Activated effector memory CD4-positive, alpha-beta T cell treated with Interleukin-2 at 50 U/mL for 16 hours (primary cell): ENCODE measurements at regions not wholly inside any gene's neighbourhood (a gene's known extent, or its start where the extent isn't known, plus 50 kb on each side); places are given as distances from the start of the nearest gene placed in this dataset.
A peak's percentile ranks its signal among the peaks of the same experiment; 100 is the strongest.
"Not testable (repeated sequence)": the region's sequence is repeated elsewhere in the genome, so short reads cannot be mapped to it uniquely, and the experiment has no call there.

Source experiments
- DNase-seq: peaks from one replicate; pipeline ENCODE4 v3.0.0-alpha.2; 2020

DNA sequence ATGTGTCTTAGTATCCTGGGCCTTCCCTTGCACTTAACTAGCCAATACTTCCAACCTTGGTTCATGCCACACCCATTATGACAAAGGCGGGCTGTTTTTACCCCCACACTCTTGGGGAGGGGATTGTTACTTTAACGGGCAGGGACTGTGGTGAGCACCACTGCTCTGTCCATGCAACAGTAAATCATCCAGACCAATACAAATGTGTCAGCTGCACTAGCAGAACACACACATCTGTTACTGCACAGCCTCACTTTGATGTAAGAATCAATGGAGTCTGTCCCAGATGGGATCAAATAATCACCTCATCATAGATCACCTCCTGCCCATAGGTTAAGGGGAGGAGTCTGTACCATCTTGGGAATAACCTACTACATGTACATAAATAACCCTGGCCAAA lies 58.1 kb downstream of the NPAP1 start:
- no peak for DNase-seq

DNA sequence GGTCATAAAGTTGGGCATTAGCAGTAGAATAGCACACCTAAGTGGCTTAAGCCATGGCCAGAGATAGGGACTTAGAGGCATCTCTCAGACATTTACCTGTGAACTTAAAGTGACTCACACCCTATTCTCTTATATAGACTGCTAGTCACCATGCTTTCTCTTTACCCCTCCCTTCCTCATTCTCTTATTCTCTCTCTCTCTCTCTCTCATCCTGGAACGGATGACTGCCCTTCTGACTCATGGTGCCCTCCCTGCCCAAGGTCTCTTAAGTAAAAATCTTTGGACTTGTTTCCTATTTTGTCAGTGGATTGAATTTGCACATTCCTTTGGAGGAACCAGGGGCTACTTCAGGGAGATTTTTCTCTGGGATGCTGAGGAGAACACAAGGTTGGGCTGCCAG lies 58.8 kb downstream of the NPAP1 start:
- no peak for DNase-seq

DNA sequence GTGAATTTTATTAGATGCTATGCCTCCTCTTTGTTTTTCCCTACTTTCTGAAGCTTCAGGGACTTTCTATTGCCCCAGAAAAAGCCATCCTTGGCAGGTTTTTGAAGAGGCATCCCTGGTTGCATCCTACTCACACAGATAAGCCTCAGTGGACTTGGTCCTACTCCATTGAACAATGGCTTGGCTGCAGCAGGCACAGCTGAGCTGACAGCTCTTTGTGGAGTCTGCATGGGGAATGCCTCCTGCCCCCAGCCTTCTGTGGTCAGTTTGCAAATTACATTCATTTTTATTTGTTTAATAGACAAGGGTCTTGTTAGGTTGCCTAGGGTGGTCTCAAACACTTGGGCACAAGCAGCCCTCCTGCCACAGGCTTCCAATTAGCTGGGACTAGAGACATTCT lies 69.7 kb downstream of the NPAP1 start:
- no peak for DNase-seq

DNA sequence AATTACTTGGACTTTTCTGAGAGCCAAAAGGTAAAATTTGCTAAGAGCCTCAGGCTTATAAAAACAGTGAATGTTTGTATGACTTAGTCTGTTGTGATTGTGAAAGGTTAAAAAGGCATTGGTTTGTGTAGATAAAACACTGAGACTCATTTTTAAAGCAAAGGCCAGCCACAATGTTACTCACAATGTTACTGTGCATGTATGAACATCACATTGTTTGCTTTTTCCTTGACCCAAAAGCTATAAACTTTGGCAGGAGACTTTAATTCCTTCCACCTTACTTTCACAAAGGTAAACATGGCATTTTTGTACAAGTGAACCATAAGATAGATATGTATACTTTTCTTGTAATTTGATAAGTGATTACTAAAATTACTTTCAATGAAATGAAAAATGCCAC lies 70.5 kb downstream of the NPAP1 start:
- no peak for DNase-seq

DNA sequence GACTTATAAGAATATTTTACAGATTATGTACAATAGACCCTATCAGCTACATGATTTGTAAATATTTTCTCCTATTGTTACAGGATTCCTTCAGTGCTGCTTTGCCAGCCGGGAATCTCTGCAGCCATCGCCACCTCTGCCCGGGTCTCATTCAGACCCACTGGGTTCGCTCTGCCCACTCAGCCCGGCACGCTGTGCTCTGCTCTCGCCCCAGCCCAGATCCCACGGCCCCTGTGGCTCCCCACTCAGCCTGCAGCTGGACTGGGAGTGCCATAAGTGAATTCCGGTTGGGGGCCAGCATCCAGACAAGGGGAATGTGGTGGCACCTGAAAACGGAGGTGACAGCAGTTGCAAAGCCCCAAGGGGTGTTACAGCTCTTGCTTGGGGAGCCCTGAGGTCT lies 71.8 kb downstream of the NPAP1 start:
- no peak for DNase-seq

DNA sequence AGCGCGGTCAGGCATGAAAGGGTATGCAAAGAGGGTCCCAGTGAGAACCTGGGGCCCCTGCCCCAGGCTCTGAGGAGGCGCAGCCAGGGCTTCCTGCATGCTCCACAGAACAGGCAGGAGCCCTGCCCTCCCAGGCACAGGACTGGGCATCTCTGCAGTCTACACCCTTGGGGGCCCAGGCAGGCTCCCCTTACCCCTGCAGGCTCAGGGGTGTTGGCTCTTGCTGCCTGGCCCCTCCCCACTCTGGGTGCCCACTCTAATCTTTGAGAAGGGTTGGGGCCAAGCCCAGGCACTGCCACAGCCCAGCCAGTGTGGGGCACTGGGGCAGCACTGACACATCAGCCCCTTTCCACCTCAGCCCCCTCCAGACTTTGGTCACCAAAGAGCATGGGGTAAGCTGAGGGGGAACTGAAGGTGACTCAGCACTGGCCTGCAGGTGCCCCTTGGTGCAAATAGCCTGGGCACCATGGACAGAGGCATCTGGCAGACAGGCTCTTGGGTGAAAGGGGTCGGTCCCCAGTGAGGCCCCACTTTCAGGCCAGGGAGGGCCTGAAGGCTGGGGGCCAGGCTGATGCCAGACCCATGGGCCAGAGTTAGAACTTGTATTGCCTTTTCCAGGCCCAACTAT lies 73.4 kb downstream of the NPAP1 start:
- DNase-seq, result no peak

DNA sequence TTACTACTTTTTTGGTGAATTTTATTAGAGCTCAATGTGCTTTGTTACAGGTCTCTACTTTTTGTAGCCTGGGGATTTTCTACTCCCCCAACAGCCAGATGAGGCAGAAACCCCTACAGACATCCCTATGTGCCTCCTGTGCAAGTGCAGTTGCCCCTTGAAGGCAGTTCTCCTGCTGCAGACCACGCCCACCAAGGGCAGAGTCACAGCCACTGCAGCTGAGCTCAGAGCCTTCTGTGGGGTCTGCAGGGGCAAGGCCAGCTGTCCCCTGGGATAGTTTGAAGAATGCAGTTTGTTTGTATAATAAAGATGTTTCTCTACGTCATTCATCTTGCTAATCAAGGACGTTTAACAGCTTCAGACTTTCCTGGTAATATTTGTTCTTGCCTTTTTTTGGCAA lies 76.8 kb downstream of the NPAP1 start:
- no peak for DNase-seq

DNA sequence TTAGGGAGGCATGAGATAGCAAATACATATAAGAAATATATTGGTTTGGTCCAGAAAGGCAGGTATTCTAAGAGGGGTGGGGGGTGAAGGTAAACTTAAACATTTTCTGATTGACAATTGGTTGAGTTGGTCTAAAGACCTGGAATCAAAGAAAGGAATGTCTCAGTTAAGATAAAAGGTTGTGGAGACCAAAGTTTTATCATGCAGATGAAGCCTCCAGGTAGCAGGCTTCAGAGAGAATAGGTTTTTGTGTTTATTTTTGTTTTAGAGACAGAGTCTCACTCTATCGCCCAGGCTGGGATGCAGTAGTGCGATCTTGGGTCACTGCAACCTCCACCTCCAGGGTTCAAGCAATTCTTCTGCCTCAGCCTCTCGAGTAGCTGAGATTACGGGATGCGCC lies 80.5 kb downstream of the NPAP1 start:
- no peak for DNase-seq

DNA sequence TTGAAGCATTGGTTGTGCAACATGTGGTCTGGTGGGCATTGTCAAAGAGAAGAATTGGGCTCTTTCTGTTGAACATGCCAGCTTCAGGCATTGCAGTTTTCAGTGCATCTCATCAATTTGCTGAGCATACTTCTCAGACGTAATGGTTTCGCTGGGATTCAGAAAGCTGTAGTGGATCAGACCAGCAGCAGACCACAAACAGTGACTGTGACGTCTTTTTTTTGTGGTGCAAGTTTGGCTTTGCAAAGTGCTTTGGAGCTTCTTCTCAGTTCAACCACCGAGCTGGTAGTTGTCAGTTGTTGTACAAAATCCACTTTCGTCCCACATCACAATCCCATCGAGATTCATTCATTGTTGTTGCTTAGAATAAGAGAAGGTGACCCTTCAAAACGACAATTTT lies 84.5 kb downstream of the NPAP1 start:
- no peak for DNase-seq

DNA sequence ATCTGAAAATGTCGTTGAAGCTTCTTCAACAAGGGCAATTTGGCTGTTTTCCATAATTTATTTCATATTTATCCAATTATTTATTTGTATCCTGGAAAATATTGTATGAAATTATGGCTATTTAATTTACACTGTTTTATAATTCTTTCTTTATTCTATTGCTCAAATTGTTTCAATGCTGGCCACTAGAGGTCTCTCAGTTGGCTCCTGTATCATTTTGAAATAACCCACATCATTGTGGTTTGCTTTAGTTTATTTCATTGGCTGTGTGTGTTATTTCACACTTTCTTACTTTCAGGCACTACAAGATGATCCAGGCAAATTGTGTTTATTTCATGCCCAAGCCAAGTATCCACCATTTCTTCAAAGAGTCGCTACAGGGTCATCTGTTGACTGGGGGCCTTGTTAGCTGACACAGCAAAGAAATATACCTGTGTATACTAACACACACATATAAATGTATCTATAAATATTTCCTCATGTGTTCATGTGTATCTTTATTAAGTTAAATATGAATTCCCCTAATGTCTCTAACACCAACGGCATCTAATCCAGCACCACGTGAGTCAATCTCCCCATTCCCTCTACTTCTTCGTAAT lies 86.2 kb downstream of the NPAP1 start:
- no peak for DNase-seq

DNA sequence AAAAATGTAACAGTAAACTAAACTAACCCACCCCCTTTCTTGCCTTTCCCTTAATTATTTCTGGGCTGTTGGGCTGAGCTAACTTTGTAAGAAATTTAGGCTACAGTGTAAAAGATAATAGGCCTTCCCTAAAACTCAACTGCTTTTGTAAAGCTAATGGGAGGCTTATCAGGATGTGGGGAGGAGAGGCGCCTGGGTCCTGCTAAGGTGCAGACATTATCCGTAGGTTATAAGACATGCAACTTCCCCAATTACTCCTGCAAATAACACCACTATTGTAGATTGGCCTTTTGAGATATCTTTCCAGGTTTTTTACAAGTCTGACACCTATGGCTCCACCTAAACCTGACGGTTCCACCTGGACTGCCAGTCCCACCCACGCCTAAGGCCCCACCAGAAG lies 88.3 kb downstream of the NPAP1 start:
- DNase-seq, result no peak

DNA sequence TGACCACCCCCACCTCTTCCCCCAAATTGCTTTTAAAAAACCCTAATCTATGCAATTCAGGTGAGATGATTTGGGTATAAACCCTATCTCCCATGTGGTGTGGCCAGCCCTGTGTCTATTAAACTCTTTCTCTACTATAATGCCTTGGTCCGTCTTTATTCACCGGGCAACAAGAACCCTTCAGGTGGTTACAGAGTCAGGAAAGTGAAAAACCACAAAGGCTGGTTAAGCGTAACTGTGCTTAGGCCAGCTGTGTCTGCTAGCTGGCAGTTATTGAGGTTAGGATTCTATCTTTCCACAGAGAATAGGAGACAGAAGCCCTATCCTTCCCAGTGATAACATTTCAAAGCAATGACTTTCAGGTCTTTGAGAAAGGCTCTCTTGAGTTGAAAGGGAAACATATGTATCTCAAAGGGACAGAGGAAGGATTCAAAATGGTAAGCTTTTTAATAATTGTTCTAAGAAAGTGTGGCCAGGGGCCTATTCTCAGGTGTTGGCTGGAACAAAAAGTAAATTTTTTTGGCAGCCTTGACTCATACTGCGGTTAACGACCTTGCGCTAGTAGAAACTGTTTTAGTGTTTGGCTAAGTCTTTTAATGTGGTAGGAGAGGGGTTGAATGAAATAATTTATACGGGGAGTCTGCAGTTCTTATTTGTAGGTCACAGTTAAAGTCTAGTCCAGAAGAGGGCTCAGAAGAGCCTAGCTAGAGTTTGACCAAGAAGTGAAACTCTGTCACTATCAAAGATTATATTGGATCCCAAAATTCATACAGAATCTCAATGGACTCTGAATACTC lies 89.0 kb downstream of the NPAP1 start:
- DNase-seq, result no peak

DNA sequence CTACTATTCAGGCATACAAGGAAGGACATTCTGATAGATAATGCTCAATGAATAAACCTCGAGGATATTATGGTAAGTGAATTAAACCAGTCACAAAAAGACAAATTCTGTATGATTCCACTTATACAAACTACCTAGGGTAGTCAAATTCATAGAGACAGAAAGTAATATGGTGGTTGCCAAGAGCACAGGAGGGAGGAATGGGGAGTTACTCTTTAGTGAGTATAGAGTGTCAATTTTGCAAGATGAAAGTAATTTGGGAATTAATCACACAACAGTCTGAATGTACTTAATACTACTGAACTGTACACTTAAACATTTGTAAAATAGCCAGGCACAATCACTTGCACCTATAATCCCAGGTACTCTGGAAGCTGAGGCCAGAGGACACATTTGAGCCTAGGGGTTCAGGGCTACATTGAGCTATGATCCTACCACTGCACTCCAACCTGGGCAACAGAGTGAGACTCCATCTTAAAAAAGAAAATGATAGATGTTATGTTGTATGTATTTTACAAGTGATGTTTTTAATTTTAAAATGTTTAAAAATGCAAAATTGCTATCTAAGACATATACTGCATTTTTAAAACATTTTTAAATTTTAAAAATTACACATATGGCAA lies 91.0 kb downstream of the NPAP1 start:
- DNase-seq, result no peak

DNA sequence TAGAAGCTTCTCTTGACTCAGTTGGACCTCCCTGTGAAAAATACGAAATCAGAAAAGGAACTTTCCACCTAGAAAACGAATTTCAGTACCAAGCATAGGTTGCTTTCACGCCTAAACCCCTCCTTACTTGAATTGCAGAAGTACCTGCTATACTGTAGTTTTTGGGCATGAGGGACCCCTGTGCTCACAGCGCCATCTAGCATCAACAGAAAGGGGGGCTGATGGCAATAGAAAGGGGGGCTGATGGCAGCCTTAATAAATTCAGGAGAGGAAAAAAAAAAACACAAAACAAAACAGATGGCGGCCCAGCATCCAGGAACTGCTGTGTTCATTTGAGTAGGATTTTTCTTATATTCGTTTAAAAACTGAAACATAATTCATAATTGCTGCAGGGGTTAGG lies 96.7 kb downstream of the NPAP1 start:
- no peak for DNase-seq

DNA sequence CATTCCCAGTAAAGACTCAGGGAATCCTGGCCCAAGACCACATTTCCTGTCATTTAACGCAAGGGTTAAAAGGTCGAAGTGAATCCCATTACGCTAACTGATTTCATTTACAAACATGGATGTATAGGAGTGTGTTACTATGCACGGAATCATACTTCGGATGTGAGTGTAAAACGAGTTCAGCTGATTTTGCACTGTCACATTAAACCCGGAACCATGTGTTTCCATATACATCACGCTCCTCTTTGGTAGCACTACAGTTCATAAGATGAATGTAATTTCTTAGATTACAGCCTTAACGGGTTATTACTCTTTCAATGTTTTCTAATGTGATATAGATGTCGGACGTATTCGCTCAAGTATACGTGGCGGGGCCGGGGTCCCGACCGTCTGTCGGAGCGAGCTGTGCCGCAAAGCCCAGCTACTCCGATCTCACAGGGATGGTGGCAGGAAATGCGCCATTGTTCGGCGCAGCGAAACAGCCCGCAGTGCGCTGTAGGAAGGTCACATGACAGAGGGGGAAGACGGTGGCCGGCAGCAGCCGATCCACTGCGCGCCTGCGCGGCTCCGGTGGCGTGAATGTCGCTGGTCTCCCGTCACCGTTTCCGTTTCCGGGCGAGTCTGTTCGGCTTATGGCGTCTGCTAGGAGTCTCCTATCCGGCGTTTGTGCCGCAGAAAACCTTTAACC lies 97.3 kb downstream of the NPAP1 start:
- peak; percentile 15 for DNase-seq

DNA sequence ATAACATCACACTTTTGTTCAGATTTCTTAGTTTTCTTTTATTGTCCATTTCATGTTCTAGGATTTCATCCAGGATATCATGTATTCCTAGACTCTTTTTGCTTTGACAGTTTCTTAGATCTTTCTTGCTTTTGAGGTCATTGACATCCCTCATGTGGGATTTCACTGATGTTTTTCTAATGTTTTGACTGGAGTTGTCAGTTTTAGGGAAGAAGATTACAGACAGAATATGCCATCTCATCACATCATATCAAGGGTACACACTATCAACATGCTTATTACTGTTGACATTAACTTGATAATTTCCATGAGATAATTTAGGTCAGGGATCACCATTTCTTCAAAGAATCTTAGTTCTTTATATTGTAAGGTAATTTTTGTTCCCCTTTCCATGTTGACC lies 101.7 kb downstream of the NPAP1 start:
- DNase-seq, result no peak

DNA sequence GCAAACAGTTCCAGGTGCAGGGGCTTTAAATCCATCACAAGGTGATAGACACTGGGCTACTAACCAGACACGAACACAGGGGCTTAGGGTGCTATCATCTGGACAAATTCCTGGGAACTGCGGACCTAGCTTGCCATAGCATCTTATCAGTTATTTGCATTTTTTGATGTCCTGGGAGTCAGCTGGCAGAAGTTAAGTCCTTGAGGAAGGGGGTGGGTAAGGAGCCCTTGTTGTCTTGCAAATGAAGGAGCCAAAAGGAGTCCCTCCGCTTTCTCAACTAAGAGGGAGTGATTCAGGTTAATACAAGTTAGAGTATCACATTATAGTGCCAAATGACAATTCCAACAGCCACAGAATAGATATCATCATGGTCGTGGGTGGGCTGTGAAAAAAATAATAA lies 108.9 kb downstream of the NPAP1 start:
- DNase-seq, result no peak

DNA sequence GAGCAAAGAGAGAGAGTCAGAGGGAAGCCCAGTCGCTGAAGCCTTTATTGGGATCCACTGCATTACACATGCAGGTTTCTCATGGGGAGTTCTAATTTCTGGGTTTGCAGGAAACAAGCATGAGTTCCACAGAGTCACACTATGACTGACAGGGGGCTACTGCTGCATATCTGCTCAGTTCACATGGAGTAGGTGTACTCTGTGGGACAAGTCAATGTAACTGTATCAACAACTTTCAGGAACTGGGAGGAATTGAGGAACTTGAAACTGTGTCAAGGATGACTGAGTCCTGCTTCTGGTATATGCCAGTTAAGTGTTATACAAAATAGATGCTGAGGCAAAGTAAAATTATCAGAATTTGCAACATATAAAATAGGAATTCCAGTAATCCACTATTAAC lies 110.8 kb downstream of the NPAP1 start:
- DNase-seq, result no peak

DNA sequence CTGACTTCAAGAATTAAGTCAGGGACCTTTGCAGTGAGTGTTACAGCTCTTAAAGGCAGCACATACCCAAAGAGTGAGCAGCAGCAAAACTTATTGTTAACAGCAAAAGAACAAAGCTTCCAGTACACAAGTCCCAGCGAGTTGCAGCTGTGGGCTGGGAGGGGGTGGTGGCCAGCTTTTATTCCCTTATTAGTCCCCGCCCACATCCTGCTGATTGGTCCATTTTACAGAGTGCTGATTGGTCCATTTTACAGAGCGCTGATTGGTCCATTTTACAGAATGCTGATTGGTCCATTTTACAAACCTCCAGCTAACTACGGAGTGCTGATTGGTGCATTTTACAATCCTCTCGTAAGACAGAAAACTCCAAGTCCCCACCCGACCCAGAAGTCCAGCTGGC lies 127.0 kb downstream of the NPAP1 start:
- DNase-seq, result not testable (repeated sequence)

DNA sequence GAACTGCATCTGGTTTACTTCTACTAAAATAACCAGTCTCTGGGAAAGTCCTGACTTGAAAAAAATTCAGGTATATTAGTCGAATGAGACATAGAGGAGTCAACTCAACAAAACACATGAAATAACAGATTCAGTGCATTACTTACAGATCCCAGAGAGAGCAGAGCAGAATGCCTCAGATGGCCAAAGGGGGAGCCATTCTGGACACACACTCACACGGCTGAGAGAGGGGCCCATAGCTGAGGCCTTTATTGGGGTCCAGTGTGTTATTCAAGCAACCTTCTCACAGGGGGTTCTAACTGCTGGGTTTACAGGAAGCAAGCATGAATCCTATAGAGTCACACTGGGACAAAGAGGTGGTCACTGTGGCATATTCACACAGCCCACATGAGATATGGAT lies 135.1 kb upstream of the SNRPN start:
- no peak for DNase-seq

DNA sequence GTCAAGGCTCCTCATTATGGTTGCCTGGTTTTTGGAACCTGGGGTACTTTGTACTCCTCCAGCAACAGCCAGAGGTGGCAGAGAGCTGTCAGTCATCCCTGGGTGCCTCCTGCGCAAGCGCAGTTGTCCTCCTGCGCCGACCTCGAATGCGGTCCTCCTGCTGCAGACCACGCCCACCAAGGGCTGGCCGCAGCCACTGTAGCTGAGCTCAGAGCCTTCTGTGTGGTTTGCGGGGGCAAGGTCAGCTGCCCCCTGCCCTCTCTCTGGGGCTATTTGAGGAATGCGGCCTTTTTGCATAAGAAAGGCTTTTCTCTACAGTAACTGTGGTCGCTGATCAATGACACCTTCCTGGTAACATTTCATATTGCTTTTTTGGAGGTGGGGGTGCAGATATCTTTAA lies 131.3 kb upstream of the SNRPN start:
- DNase-seq, result no peak

DNA sequence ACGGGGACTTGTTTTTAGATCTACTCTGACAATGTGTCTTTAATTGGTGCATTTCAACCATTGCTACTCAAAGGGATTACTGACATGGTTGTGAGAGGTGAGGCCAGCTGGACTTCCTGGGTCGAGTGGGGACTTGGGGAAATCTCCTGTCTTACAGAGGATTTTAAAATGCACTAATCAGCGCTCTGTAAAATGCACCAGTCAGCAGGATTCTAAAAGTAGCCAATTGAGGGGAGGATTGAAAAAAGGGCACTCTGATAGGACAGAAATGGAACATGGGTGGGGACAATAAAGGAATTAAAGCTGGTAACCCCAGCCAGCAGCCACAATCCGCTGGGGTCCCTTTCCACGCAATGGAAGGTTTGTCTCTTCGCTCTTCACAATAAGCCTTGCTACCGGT lies 122.5 kb upstream of the SNRPN start:
- no peak for DNase-seq

DNA sequence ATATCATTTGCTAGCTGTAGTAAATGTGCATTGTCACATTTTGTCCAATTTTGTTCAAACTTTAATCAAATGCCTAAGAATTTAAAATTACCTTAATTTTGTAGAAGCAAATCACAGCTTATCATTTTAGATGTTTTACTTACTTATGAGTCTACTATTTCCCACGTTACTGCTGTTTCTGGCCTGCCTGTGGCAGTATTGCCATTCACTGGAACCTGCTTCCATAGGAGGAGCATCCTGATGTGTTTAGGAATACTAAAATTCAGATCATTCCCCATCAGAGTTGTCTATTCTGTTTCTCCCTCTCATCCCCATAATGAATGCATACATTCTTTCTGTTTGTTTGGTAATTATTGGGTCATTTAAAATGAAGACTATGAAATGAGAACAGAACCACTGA lies 119.5 kb upstream of the SNRPN start:
- no peak for DNase-seq

DNA sequence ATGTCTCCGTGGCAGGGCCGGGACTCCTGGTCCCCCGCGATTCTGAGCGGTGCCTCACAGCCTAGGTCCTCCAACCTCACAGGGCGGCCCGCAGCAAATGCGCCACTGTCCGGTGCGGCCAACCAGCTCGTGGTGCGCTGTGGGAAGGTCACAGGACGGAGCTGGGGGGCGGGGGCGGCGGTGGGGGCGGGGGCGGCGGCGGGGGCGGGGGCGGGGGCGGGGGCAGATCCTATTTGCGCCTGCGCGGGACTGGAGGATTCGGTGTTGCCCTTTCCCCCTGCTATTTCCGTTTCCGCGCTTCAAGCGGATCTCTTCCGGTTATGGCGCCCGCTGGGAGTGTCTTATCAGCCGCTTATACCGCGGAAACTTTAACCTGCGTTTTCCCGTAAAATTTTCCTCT lies 106.7 kb upstream of the SNRPN start:
- DNase-seq, result no peak
